H1 (cell line): ENCODE measurements at regions not wholly inside any gene's neighbourhood (a gene's known extent, or its start where the extent isn't known, plus 50 kb on each side); places are given as distances from the start of the nearest gene placed in this dataset. TPM values are rescaled to one million over a fixed set of nuclear protein-coding genes. Genes with fewer than 3 reads are reported as not detected.

Experiments
- small RNA-seq: library from polyadenylated mRNA; stranded (forward); fragments of <200 nt; extraction: miRNeasy Mini kit (QIAGEN cat#:217004); gene quantifications from one replicate; pipeline ENCODE3, GENCODE V24; 2013; ENCODE audit not compliant: insufficient read depth
- TF ChIP-seq, protein P1 (sequence below), 3 experiments: IDR thresholded peaks; 1 replicate in 2 of 3; 2 replicates in 1 of 3; pipeline versions ENCODE4 v1.5.1 to v1.6.1; 2011; ENCODE audit warnings: low read length in 3 of 3, mild to moderate bottlenecking in 3 of 3, inconsistent platforms in 2 of 3, low read depth in 1 of 3, moderate library complexity in 1 of 3; ENCODE audit not compliant: insufficient read depth in 1 of 3; ENCODE audit errors: control extremely low read depth in 1 of 3

DNA sequence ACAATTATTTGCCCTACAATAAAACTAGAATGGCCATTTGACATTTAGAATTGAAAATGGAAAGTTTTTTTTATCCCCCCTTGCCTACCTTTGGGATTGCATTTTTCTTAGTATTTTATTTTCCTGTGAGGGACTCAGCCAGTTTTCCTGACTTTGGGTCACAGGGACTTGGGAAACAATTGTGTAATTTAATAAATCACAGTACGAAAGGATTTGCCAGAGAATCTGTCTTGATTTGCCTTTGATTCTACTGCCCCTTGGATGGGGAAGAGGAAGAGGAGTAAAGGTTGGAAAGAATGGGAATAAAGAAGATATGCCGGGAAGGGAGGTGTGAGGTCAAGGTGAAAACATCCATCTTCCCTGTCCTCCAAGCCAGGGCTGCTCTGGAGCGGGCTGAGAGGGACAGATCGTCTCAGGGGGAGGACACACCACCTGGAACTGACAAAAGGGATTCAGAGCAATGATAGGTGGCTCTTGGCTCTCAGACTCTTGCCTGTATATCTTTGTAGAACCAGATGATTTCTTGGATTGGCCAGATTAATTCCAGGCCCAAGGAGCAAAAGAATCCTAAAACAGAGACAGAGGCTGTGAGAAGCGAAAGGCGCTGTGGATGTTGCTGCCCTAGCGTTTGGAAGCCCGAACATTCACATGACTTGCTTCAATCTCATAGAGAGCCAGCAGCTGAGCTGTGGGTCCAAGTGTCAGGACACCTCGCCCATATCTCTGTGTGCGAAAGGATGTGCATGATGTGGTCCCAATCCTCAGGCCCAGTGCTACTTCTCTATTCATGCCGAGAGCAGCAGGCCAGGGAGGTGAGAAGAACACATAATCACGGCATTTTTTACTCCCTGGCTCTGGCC lies 50.3 kb upstream of the ZEB1 start (continued):
- TF ChIP-seq, protein P1, sequence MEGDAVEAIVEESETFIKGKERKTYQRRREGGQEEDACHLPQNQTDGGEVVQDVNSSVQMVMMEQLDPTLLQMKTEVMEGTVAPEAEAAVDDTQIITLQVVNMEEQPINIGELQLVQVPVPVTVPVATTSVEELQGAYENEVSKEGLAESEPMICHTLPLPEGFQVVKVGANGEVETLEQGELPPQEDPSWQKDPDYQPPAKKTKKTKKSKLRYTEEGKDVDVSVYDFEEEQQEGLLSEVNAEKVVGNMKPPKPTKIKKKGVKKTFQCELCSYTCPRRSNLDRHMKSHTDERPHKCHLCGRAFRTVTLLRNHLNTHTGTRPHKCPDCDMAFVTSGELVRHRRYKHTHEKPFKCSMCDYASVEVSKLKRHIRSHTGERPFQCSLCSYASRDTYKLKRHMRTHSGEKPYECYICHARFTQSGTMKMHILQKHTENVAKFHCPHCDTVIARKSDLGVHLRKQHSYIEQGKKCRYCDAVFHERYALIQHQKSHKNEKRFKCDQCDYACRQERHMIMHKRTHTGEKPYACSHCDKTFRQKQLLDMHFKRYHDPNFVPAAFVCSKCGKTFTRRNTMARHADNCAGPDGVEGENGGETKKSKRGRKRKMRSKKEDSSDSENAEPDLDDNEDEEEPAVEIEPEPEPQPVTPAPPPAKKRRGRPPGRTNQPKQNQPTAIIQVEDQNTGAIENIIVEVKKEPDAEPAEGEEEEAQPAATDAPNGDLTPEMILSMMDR (IDR thresholded peaks at IDR 0.05; ENCODE audit: control extremely low read depth in 1 of 3, insufficient read depth in 1 of 3, low read depth in 1 of 3, low read length in 3 of 3) = no peak

Small RNA genes in the stretch of these regions (small RNA-seq; reads per million reads assigned to genes)
- gene RNA5SP309 = not detected
